Neural progenitor cell (in vitro differentiated cells): ENCODE measurements at regions not wholly inside any gene's neighbourhood (a gene's known extent, or its start where the extent isn't known, plus 50 kb on each side); places are given as distances from the start of the nearest gene placed in this dataset.

Experiments
- DNase-seq: peaks from one replicate; pipeline ENCODE4 v3.0.0-alpha.2; 2016; ENCODE audit warnings: low spot score
- H2AFZ ChIP-seq: fragments of 200-600 bp; sonication (generic); replicated peaks from 2 replicates; pipeline ENCODE4 v1.6.1; 2016; ENCODE audit warnings: antibody characterized with exemption
- H3F3A ChIP-seq: fragments of 200-600 bp; sonication (generic); 2 replicates; pipeline ENCODE4 v1.6.1; 2016; ENCODE audit warnings: antibody characterized with exemption, low read depth
- H3K27ac ChIP-seq: fragments of 200-600 bp; sonication (generic); 2 replicates; pipeline ENCODE4 v1.5.1; 2016; ENCODE audit warnings: mild to moderate bottlenecking
- H3K27me3 ChIP-seq: fragments of 200-600 bp; sonication (generic); 2 replicates; pipeline ENCODE4 v1.6.1; 2016; ENCODE audit warnings: mild to moderate bottlenecking, moderate library complexity
- H3K36me3 ChIP-seq: fragments of 200-600 bp; sonication (generic); 2 replicates; pipeline ENCODE4 v1.5.1; 2016
- H3K4me1 ChIP-seq: fragments of 200-600 bp; sonication (generic); 2 replicates; pipeline ENCODE4 v1.6.1; 2016; ENCODE audit warnings: mixed run types
- H3K4me2 ChIP-seq: fragments of 200-600 bp; sonication (generic); 2 replicates; pipeline ENCODE4 v1.6.1; 2016
- H3K4me3 ChIP-seq: fragments of 200-600 bp; sonication (generic); 2 replicates; pipeline ENCODE4 v1.5.1; 2016
- H3K79me2 ChIP-seq: fragments of 200-600 bp; sonication (generic); 2 replicates; pipeline ENCODE4 v1.6.1; 2016; ENCODE audit warnings: low read depth
- H3K9ac ChIP-seq: fragments of 200-600 bp; sonication (generic); 2 replicates; pipeline ENCODE4 v1.6.1; 2016
- H3K9me3 ChIP-seq: fragments of 200-600 bp; sonication (generic); 2 replicates; pipeline ENCODE4 v1.5.1; 2016; ENCODE audit warnings: low read depth
- H4K20me1 ChIP-seq: fragments of 200-600 bp; sonication (generic); 2 replicates; pipeline ENCODE4 v1.6.1; 2016; ENCODE audit warnings: low read depth
- H3K27ac Mint-ChIP-seq: 3 replicates; pipeline ENCODE4 v1.8.0; 2021; ENCODE audit warnings: mixed read lengths
- H3K27me3 Mint-ChIP-seq: 2 replicates; pipeline ENCODE4 v1.8.0; 2022; ENCODE audit warnings: low read depth, mild to moderate bottlenecking, inconsistent platforms, moderate library complexity, mixed read lengths; ENCODE audit not compliant: insufficient read depth
- H3K36me3 Mint-ChIP-seq: 3 replicates; pipeline ENCODE4 v1.8.0; 2021; ENCODE audit warnings: mixed read lengths
- H3K4me1 Mint-ChIP-seq: 3 replicates; pipeline ENCODE4 v1.8.0; 2021; ENCODE audit warnings: mixed read lengths
- H3K4me3 Mint-ChIP-seq: 3 replicates; pipeline ENCODE4 v1.8.0; 2021; ENCODE audit warnings: mild to moderate bottlenecking, moderate library complexity, mixed read lengths
- H3K9me3 Mint-ChIP-seq: 3 replicates; pipeline ENCODE4 v1.8.0; 2020; ENCODE audit warnings: mixed read lengths
- EZH2 ChIP-seq: fragments of 200-600 bp; sonication (generic); IDR thresholded peaks from 2 replicates; pipeline ENCODE4 v1.6.1; 2017; ENCODE audit warnings: antibody characterized with exemption, mild to moderate bottlenecking, moderate library complexity
- EZH2phosphoT487 ChIP-seq: fragments of 200-600 bp; sonication (generic); IDR thresholded peaks from 2 replicates; pipeline ENCODE4 v1.6.1; 2017; ENCODE audit warnings: antibody characterized with exemption
- TF ChIP-seq, protein P1 (sequence below): fragments of 200-600 bp; sonication (generic); IDR thresholded peaks from 2 replicates; pipeline ENCODE4 v1.5.1; 2017; ENCODE audit warnings: antibody characterized with exemption, mild to moderate bottlenecking

DNA sequence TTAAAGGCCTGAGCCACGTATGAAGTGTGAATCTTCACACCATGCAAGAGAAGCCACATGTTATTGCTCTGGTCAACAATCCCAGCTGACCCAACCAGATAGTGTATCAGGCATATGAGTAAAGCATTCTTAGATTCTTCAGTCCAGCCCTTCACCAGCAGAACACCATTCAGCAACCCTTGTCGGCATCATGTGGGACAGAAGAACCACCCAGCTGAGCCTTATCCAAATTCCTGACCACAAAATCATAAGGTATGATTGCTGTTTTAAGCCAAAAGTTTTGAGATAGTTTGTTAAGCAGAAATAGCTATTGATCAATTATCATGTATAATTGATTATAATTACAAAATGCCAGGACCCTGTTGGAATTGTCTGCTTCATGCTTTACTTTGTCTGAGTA is 664.9 kb downstream of the VRK1 start:
- no peaks in the 10 kb centered on the region for H3K79me2 ChIP-seq
- H3K9ac ChIP-seq: no peak overlapping the region
- Mint-ChIP-seq H3K9me3 (peaks cover 2% of the 10 kb centered on the region), H3K36me3 (no peaks in the 10 kb centered on the region), H3K4me3 (no peak overlapping the region), H3K27me3 (peaks cover 3% of the 10 kb centered on the region), H3K27ac (no peak overlapping the region), H3K4me1 (peaks cover 19% of the 10 kb centered on the region)
- H3K4me1 ChIP-seq: peaks cover 13% of the 10 kb centered on the region
- TF ChIP-seq EZH2 (no peak), EZH2phosphoT487 (no peak)
- TF ChIP-seq, protein P1, sequence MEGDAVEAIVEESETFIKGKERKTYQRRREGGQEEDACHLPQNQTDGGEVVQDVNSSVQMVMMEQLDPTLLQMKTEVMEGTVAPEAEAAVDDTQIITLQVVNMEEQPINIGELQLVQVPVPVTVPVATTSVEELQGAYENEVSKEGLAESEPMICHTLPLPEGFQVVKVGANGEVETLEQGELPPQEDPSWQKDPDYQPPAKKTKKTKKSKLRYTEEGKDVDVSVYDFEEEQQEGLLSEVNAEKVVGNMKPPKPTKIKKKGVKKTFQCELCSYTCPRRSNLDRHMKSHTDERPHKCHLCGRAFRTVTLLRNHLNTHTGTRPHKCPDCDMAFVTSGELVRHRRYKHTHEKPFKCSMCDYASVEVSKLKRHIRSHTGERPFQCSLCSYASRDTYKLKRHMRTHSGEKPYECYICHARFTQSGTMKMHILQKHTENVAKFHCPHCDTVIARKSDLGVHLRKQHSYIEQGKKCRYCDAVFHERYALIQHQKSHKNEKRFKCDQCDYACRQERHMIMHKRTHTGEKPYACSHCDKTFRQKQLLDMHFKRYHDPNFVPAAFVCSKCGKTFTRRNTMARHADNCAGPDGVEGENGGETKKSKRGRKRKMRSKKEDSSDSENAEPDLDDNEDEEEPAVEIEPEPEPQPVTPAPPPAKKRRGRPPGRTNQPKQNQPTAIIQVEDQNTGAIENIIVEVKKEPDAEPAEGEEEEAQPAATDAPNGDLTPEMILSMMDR: no peak
- H4K20me1 ChIP-seq: no peaks in the 10 kb centered on the region
- H3K27ac ChIP-seq: no peak overlapping the region
- no peaks in the 10 kb centered on the region for H3K9me3 ChIP-seq
- no peaks in the 10 kb centered on the region for H3K36me3 ChIP-seq
- H2AFZ ChIP-seq: no peak overlapping the region
- H3K4me3 ChIP-seq: no peak overlapping the region
- H3K27me3 ChIP-seq: peaks cover 33% of the 10 kb centered on the region
- DNase-seq: no peak
- no peak overlapping the region for H3K4me2 ChIP-seq
- H3F3A ChIP-seq: peaks cover 9% of the 10 kb centered on the region

GRCh38 chr14:97468220-97468619 is 671.0 kb downstream of the VRK1 start:
- H3K36me3 Mint-ChIP-seq: no peaks in the 10 kb centered on the region
- peaks cover 3% of the 10 kb centered on the region for H3K27me3 Mint-ChIP-seq
- Histone ChIP-seq H2AFZ (no peak overlapping the region), H3K36me3 (no peaks in the 10 kb centered on the region), H3K9me3 (no peaks in the 10 kb centered on the region), H3K9ac (no peak overlapping the region), H3K4me2 (no peak overlapping the region), H3K4me1 (peaks cover 7% of the 10 kb centered on the region), H3F3A (no peaks in the 10 kb centered on the region), H3K27ac (no peak overlapping the region), H3K79me2 (no peaks in the 10 kb centered on the region), H4K20me1 (no peaks in the 10 kb centered on the region), H3K4me3 (no peak overlapping the region), H3K27me3 (no peaks in the 10 kb centered on the region)
- peaks cover 2% of the 10 kb centered on the region for H3K4me1 Mint-ChIP-seq
- H3K9me3 Mint-ChIP-seq: no peaks in the 10 kb centered on the region
- H3K4me3 Mint-ChIP-seq: no peak overlapping the region
- no peak for DNase-seq
- no peak overlapping the region for H3K27ac Mint-ChIP-seq
- TF ChIP-seq EZH2phosphoT487: no peak
- TF ChIP-seq, protein P1: no peak
- no peak for TF ChIP-seq EZH2

DNA sequence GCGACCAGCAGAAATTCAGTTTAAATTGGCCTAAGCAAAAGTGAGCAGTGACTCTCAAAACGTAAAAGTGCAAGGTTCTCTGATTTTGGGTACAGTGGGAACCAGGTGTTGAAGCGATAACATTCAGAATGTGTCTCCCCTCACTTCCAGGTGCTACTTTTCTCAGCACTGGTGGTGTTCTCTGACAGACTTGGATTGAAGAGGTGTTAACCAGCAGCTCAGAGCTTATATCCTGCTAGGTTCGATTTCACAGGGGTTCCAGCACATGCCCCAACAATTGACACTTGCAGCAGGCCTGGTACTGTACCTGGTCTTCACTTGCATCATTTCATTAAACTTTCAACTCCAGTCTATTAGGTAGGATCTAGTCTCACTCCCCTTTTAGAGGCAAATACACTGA is 680.2 kb downstream of the VRK1 start:
- Mint-ChIP-seq H3K27me3 (no peaks in the 10 kb centered on the region), H3K9me3 (no peaks in the 10 kb centered on the region), H3K36me3 (no peaks in the 10 kb centered on the region), H3K27ac (no peak overlapping the region), H3K4me3 (no peak overlapping the region), H3K4me1 (no peaks in the 10 kb centered on the region)
- Histone ChIP-seq H2AFZ (no peak overlapping the region), H3K79me2 (no peaks in the 10 kb centered on the region), H3K4me3 (no peak overlapping the region), H3K4me2 (no peak overlapping the region), H3F3A (no peaks in the 10 kb centered on the region), H3K27ac (no peak overlapping the region), H3K9ac (no peak overlapping the region), H4K20me1 (no peaks in the 10 kb centered on the region), H3K27me3 (no peaks in the 10 kb centered on the region), H3K36me3 (no peaks in the 10 kb centered on the region), H3K4me1 (no peaks in the 10 kb centered on the region), H3K9me3 (no peaks in the 10 kb centered on the region)
- no peak for DNase-seq
- TF ChIP-seq EZH2: no peak
- TF ChIP-seq EZH2phosphoT487: no peak
- TF ChIP-seq, protein P1: no peak

GRCh38 chr14:97485201-97485600 is 688.0 kb downstream of the VRK1 start:
- H4K20me1 ChIP-seq: no peaks in the 10 kb centered on the region
- no peak overlapping the region for H3K4me3 ChIP-seq
- H3K79me2 ChIP-seq: no peaks in the 10 kb centered on the region
- no peak overlapping the region for H2AFZ ChIP-seq
- Mint-ChIP-seq H3K36me3 (no peaks in the 10 kb centered on the region), H3K9me3 (no peaks in the 10 kb centered on the region), H3K4me1 (peaks cover 3% of the 10 kb centered on the region), H3K27ac (no peak overlapping the region), H3K27me3 (peaks cover 4% of the 10 kb centered on the region), H3K4me3 (no peak overlapping the region)
- no peak overlapping the region for H3K27ac ChIP-seq
- no peaks in the 10 kb centered on the region for H3K9me3 ChIP-seq
- no peaks in the 10 kb centered on the region for H3F3A ChIP-seq
- H3K4me1 ChIP-seq: no peaks in the 10 kb centered on the region
- no peak for DNase-seq
- H3K36me3 ChIP-seq: no peaks in the 10 kb centered on the region
- H3K9ac ChIP-seq: no peak overlapping the region
- TF ChIP-seq EZH2phosphoT487 (no peak), EZH2 (no peak)
- TF ChIP-seq, protein P1: no peak
- H3K27me3 ChIP-seq: no peaks in the 10 kb centered on the region
- H3K4me2 ChIP-seq: no peak overlapping the region
